PFSK-1 (cell line): ENCODE measurements at regions not wholly inside any gene's neighbourhood (a gene's known extent, or its start where the extent isn't known, plus 50 kb on each side); places are given as distances from the start of the nearest gene placed in this dataset.

Experiments
- FOXP2 ChIP-seq: optimal IDR thresholded peaks from 2 replicates; pipeline ENCODE3; 2011; ENCODE audit warnings: borderline replicate concordance, control low read depth, inconsistent platforms; ENCODE audit not compliant: insufficient read depth; ENCODE audit errors: extremely low read length, extremely low read depth
- POLR2AphosphoS5 ChIP-seq: IDR thresholded peaks from 2 replicates; pipeline ENCODE4 v1.6.1; 2012; ENCODE audit warnings: low read depth, mild to moderate bottlenecking, control low read depth, low read length, moderate library complexity
- SIN3A ChIP-seq: IDR thresholded peaks from 2 replicates; pipeline ENCODE4 v1.6.1; 2012; ENCODE audit warnings: mild to moderate bottlenecking, low read length, moderate library complexity, borderline replicate concordance; ENCODE audit not compliant: insufficient read depth
- TAF1 ChIP-seq: IDR thresholded peaks from 2 replicates; pipeline ENCODE4 v1.6.1; 2012; ENCODE audit warnings: low read length, control low read depth, borderline replicate concordance; ENCODE audit not compliant: insufficient read depth
- TF ChIP-seq, protein P1 (sequence below), 2 experiments: IDR thresholded peaks; 2 replicates each; pipeline versions ENCODE4 v1.6.1 to v1.8.0; 2011 to 2012; ENCODE audit warnings: low read depth in 2 of 2, low read length in 2 of 2, control low read depth in 1 of 2, inconsistent platforms in 1 of 2, mild to moderate bottlenecking in 1 of 2, moderate library complexity in 1 of 2; ENCODE audit not compliant: insufficient read depth in 1 of 2

DNA sequence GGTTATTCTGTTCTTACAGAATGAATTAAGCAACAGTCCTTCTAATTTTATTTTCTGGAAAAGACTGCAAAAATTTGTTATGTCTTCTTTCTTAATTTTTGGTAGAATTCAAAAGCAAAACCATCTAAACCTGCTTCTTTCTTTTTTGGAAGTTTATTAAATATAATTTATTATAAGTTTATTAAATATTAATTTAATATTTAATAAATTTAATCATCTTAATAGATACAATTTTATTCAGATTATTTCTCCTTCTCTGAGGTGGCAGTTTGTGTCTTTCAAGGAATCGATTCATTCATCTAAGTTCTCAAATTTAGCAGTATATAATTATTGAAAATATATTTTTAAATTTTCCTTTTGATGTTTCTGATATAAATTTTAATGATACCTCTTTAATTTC is 837.5 kb upstream of the LRRC4C start:
- TF ChIP-seq FOXP2 (no peak), POLR2AphosphoS5 (no peak), SIN3A (no peak), TAF1 (no peak)
- TF ChIP-seq, protein P1, sequence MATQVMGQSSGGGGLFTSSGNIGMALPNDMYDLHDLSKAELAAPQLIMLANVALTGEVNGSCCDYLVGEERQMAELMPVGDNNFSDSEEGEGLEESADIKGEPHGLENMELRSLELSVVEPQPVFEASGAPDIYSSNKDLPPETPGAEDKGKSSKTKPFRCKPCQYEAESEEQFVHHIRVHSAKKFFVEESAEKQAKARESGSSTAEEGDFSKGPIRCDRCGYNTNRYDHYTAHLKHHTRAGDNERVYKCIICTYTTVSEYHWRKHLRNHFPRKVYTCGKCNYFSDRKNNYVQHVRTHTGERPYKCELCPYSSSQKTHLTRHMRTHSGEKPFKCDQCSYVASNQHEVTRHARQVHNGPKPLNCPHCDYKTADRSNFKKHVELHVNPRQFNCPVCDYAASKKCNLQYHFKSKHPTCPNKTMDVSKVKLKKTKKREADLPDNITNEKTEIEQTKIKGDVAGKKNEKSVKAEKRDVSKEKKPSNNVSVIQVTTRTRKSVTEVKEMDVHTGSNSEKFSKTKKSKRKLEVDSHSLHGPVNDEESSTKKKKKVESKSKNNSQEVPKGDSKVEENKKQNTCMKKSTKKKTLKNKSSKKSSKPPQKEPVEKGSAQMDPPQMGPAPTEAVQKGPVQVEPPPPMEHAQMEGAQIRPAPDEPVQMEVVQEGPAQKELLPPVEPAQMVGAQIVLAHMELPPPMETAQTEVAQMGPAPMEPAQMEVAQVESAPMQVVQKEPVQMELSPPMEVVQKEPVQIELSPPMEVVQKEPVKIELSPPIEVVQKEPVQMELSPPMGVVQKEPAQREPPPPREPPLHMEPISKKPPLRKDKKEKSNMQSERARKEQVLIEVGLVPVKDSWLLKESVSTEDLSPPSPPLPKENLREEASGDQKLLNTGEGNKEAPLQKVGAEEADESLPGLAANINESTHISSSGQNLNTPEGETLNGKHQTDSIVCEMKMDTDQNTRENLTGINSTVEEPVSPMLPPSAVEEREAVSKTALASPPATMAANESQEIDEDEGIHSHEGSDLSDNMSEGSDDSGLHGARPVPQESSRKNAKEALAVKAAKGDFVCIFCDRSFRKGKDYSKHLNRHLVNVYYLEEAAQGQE (IDR thresholded peaks at IDR 0.05; ENCODE audit: insufficient read depth in 1 of 2, low read depth in 2 of 2, low read length in 2 of 2), result no peak

DNA sequence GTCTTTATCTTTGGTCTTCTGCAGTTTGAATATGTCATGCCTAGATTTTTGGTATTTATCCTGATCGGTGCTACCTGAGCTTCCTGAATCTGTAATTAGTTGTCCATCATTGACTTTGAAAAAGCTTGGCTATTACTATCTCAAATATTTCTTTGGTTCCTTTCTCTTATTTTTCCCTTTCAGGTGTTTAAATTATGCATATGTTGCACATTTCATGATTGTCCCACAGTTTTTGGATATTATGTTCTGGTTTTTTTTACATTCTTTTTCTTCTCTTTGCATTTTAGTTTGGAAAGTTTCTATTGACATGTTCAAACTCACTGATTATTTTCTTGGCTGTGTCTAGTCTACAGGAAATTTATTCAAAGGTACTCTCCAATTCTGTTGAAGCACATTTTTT is 840.3 kb upstream of the LRRC4C start:
- TF ChIP-seq POLR2AphosphoS5 (no peak), TAF1 (no peak), SIN3A (no peak), FOXP2 (no peak)
- TF ChIP-seq, protein P1 (IDR thresholded peaks at IDR 0.05; ENCODE audit: insufficient read depth in 1 of 2, low read depth in 2 of 2, low read length in 2 of 2), result no peak

DNA sequence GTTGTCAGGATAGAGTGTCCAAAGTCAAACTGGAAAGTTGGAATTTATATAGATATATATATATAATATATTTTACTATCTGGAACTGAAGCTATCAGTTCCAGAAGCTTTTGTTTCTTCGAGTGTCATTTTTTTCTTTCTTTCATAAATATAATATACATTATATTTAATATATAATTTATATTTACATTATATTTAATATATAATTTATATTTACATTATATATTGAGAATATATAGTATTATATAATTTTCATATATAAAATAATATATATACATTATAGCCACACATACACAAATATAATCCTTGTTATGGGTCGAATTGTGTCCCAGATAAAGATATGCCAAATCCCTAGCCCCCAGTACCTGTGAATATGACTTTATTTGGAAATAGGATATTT is 842.3 kb upstream of the LRRC4C start:
- TF ChIP-seq TAF1 (no peak), SIN3A (no peak), POLR2AphosphoS5 (no peak), FOXP2 (no peak)
- TF ChIP-seq, protein P1 (IDR thresholded peaks at IDR 0.05; ENCODE audit: insufficient read depth in 1 of 2, low read depth in 2 of 2, low read length in 2 of 2), result no peak

DNA sequence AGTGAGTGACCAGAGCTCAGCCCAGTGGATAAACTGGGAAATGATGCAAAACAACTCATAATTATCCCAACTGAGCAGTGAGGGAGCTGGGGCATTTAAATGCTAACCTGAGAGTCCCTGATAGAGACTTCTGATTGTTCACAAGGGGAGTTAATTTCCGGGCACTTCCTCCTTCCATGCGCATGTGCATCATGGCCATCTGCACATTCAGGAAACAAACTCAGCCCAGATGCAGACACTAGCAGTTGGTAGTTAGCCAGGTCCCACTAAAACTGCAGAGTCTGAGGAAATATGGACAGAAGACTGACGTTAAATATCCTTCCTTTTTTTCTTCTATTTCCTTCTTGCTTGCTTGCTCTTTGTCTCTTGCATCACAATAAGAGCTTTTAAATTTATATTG is 852.1 kb upstream of the LRRC4C start:
- TF ChIP-seq TAF1, result no peak
- no peak for TF ChIP-seq POLR2AphosphoS5

DNA sequence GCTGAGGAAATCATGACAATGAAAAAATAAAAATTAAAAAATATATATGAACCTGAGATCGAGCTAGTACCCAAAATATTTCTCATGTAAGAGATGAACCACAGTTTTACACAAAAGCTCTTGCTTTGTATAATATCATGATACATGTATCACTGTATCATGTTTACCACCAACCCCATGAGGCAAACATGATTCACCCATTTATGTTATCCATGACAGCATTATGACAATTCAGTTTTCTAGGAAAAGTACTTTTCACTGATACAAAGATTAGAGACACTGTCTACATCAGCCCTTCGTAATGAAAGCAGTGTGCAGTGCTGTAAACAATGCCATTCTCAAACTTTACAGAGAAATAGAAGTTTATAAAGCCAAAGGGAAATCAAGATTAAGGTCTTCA is 852.5 kb upstream of the LRRC4C start:
- TF ChIP-seq FOXP2, result no peak

DNA sequence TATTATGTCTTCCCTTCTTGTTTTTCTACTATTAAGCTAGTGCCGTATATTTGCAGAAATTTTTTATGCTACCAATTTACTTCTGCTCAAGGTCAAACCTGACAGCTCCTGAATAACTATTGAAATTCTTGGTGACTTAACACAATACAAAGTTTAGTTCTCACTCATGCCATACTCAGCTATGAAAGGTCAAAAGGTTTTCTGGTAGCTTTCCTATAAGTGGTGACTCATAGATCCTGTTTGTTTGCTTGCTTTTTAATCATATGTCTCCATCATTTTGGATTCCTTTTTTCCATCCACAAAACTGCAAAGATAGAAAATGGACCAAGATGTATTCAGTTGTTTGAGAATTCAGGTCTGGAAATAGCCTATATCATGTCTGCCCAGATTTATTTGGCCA is 855.8 kb upstream of the LRRC4C start:
- TF ChIP-seq TAF1 (no peak), SIN3A (no peak), POLR2AphosphoS5 (no peak), FOXP2 (no peak)
- TF ChIP-seq, protein P1 (IDR thresholded peaks at IDR 0.05; ENCODE audit: insufficient read depth in 1 of 2, low read depth in 2 of 2, low read length in 2 of 2), result no peak
